ENCODE measurements at regions not wholly inside any gene's neighbourhood (a gene's known extent, or its start where the extent isn't known, plus 50 kb on each side); places are given as distances from the start of the nearest gene placed in this dataset.
"Not testable (repeated sequence)": the region's sequence is repeated elsewhere in the genome, so short reads cannot be mapped to it uniquely, and the experiment has no call there.

GRCh38 chr20:12849225-12849910, 159.4 kb upstream of the SPTLC3 start:
- H3K27ac Mint-ChIP-seq, result no peak overlapping the region
- Histone ChIP-seq H3K4me1 (ENCODE audit: control insufficient read depth in 1 of 2, insufficient read depth in 2 of 2, low read length in 2 of 2) (no peaks in the 10 kb centered on the region), H3K9me3 (replicated peaks in 1 of 2; ENCODE audit: control insufficient read depth in 1 of 2, insufficient read depth in 1 of 2, low read length in 2 of 2) (peaks cover 0 to 6% of the 10 kb centered on the region in 2 donors), H3K9ac (ENCODE audit: insufficient read depth, low read length, poor library complexity, severe bottlenecking) (no peak overlapping the region), H3K4me3 (replicated peaks in 1 of 3; ENCODE audit: low read depth in 2 of 3, low read length in 3 of 3) (no peak overlapping the region), H2AFZ (ENCODE audit: insufficient read depth, low read depth, low read length, poor library complexity, severe bottlenecking) (no peak overlapping the region), H3K27ac (ENCODE audit: low read depth in 1 of 2, low read length in 2 of 2) (no peak overlapping the region), H3K27me3 (ENCODE audit: control insufficient read depth in 2 of 2, insufficient read depth in 2 of 2, low read length in 2 of 2) (no peaks in the 10 kb centered on the region), H3K79me2 (ENCODE audit: insufficient read depth, low read length) (no peaks in the 10 kb centered on the region), H3K4me2 (replicated peaks; ENCODE audit: extremely low read depth, low read length, poor library complexity, severe bottlenecking) (no peak overlapping the region), H4K20me1 (ENCODE audit: insufficient read depth, low read length) (no peaks in the 10 kb centered on the region), H3K36me3 (replicated peaks in 1 of 2; ENCODE audit: control insufficient read depth in 1 of 2, insufficient read depth in 2 of 2, low read length in 2 of 2) (no peaks in the 10 kb centered on the region)
- intact Hi-C loops (cut with micrococcal nuclease), result no loop called here
- H3K27me3 Mint-ChIP-seq (ENCODE audit: low read depth in 3 of 3), result peaks cover 0 to 4% (median 0%) of the 10 kb centered on the region in 3 donors
- H3K36me3 Mint-ChIP-seq, result no peaks in the 10 kb centered on the region
- H3K4me1 Mint-ChIP-seq, result no peaks in the 10 kb centered on the region
- H3K9me3 Mint-ChIP-seq, result peaks cover 0 to 6% (median 2%) of the 10 kb centered on the region in 7 donors
- TF ChIP-seq CTCF (IDR thresholded peaks at IDR 0.05), result no peak
- no peak overlapping the region for H3K4me3 Mint-ChIP-seq
- 53% methylated on average over 2 of the region's 9 CpGs for WGBS (ENCODE audit: insufficient coverage)
- DNase-seq, result no peak

GRCh38 chr20:12857643-12858042, 151.1 kb upstream of the SPTLC3 start:
- H3K9me3 Mint-ChIP-seq, result peaks cover 4 to 15% (median 10%) of the 10 kb centered on the region in 7 donors
- H4K20me1 ChIP-seq (ENCODE audit: insufficient read depth, low read length); H3K27me3 Mint-ChIP-seq (ENCODE audit: low read depth in 3 of 3); H3K4me3 Mint-ChIP-seq; H3K27ac Mint-ChIP-seq; H3K79me2 ChIP-seq (ENCODE audit: insufficient read depth, low read length); H3K9ac ChIP-seq (ENCODE audit: insufficient read depth, low read length, poor library complexity, severe bottlenecking); H3K4me3 ChIP-seq (replicated peaks in 1 of 3; ENCODE audit: low read depth in 2 of 3, low read length in 3 of 3); DNase-seq; H3K4me1 Mint-ChIP-seq; intact Hi-C loops (cut with micrococcal nuclease); H3K36me3 ChIP-seq (replicated peaks in 1 of 2; ENCODE audit: control insufficient read depth in 1 of 2, insufficient read depth in 2 of 2, low read length in 2 of 2); H3K4me2 ChIP-seq (replicated peaks; ENCODE audit: extremely low read depth, low read length, poor library complexity, severe bottlenecking); H3K27me3 ChIP-seq (ENCODE audit: control insufficient read depth in 2 of 2, insufficient read depth in 2 of 2, low read length in 2 of 2); H3K4me1 ChIP-seq (ENCODE audit: control insufficient read depth in 1 of 2, insufficient read depth in 2 of 2, low read length in 2 of 2); H2AFZ ChIP-seq (ENCODE audit: insufficient read depth, low read depth, low read length, poor library complexity, severe bottlenecking); H3K36me3 Mint-ChIP-seq; H3K27ac ChIP-seq (ENCODE audit: low read depth in 1 of 2, low read length in 2 of 2): not testable (repeated sequence)
- WGBS (ENCODE audit: insufficient coverage), result 91% methylated on average over 7 of the region's 9 CpGs
- H3K9me3 ChIP-seq (replicated peaks in 1 of 2; ENCODE audit: control insufficient read depth in 1 of 2, insufficient read depth in 1 of 2, low read length in 2 of 2), result peaks cover 0 to 12% of the 10 kb centered on the region in 2 donors

All from CD14-positive monocyte (primary cell).